Transverse colon (tissue), 4 donors: ENCODE measurements at regions not wholly inside any gene's neighbourhood (a gene's known extent, or its start where the extent isn't known, plus 50 kb on each side); places are given as distances from the start of the nearest gene placed in this dataset.

Experiments
- EP300 ChIP-seq: sonication (generic); formaldehyde crosslinking; IDR thresholded peaks from one replicate; pipeline ENCODE4 v1.6.1; 2017; ENCODE audit warnings: antibody characterized with exemption, low read depth
- POLR2A ChIP-seq: fragments of 450-650 bp; IDR thresholded peaks from one replicate; pipeline ENCODE4 v1.6.1; 2016; ENCODE audit warnings: antibody characterized with exemption, mild to moderate bottlenecking, moderate library complexity
- POLR2AphosphoS5 ChIP-seq, 3 donors: sonication (generic); formaldehyde crosslinking; IDR thresholded peaks; one replicate each; pipeline ENCODE4 v1.6.1; 2016; ENCODE audit warnings: antibody characterized with exemption in 3 of 3
- TF ChIP-seq, protein P1 (sequence below), 5 experiments: fragments of 200-600 bp in 3 of 5; fragments of 450-650 bp in 2 of 5; sonication (generic) in 3 of 5; IDR thresholded peaks; 1 replicate in 2 of 5; 2 replicates in 3 of 5; pipeline ENCODE4 v1.5.1; 2016 to 2017; ENCODE audit warnings: antibody characterized with exemption in 5 of 5, inconsistent platforms in 3 of 5, mild to moderate bottlenecking in 2 of 5, moderate library complexity in 1 of 5

- TF ChIP-seq, protein P1, sequence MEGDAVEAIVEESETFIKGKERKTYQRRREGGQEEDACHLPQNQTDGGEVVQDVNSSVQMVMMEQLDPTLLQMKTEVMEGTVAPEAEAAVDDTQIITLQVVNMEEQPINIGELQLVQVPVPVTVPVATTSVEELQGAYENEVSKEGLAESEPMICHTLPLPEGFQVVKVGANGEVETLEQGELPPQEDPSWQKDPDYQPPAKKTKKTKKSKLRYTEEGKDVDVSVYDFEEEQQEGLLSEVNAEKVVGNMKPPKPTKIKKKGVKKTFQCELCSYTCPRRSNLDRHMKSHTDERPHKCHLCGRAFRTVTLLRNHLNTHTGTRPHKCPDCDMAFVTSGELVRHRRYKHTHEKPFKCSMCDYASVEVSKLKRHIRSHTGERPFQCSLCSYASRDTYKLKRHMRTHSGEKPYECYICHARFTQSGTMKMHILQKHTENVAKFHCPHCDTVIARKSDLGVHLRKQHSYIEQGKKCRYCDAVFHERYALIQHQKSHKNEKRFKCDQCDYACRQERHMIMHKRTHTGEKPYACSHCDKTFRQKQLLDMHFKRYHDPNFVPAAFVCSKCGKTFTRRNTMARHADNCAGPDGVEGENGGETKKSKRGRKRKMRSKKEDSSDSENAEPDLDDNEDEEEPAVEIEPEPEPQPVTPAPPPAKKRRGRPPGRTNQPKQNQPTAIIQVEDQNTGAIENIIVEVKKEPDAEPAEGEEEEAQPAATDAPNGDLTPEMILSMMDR (IDR thresholded peaks at IDR 0.05) = no peak
- TF ChIP-seq POLR2A (no peak), EP300 (no peak), POLR2AphosphoS5 (IDR thresholded peaks at IDR 0.05) (no peak)
Measured at GRCh38 chr15:36323615-36324014, 255.8 kb upstream of the CDIN1 start.
